ENCODE measurements at regions not wholly inside any gene's neighbourhood (a gene's known extent, or its start where the extent isn't known, plus 50 kb on each side); places are given as distances from the start of the nearest gene placed in this dataset.

DNA sequence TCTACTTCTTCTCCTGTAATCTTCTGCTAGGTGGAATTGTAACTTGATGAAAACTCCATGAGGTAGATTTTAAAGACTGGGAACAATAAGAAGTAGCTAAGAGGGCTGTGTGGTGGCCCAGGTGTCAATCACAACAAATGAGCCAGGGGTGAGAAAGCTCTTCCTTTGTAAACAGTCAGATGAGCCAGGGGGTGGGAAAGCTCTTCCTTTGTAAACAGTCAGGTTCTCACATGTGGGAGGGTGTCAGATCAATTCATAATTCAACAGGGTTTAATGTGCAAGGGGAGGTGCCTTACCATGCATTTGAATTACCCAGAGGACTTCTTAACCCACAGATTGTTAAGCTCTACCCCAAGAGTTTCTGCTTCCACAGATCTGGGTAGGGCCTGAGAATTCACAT, 312.4 kb upstream of the AUTS2 start:
- TF ChIP-seq RAD21 (IDR thresholded peaks at IDR 0.05 in 1 of 2, conservative IDR thresholded peaks at IDR 0.05 in 1 of 2; ENCODE audit: low read depth in 2 of 2, low read length in 2 of 2) (no peak), TEAD4 (IDR thresholded peaks at IDR 0.05; ENCODE audit: low read depth, low read length) (no peak), EP300 (IDR thresholded peaks at IDR 0.05; ENCODE audit: borderline replicate concordance in 1 of 2, low read depth in 2 of 2, low read length in 2 of 2) (no peak), CREB1 (IDR thresholded peaks at IDR 0.05) (no peak), POLR2A (IDR thresholded peaks at IDR 0.05; ENCODE audit: control extremely low read depth in 1 of 2, low read depth in 2 of 2, low read length in 2 of 2) (no peak), CTCF (IDR thresholded peaks at IDR 0.05; ENCODE audit: control extremely low read depth in 1 of 3, insufficient read depth in 1 of 3, low read depth in 1 of 3, low read length in 3 of 3) (no peak), EZH2 (IDR thresholded peaks at IDR 0.05; ENCODE audit: low read depth, low read length, severe bottlenecking) (no peak), CHD2 (IDR thresholded peaks at IDR 0.05; ENCODE audit: low read length) (no peak), ZNF274 (IDR thresholded peaks at IDR 0.05; ENCODE audit: borderline replicate concordance, extremely low read depth, low read length) (no peak), JUND (IDR thresholded peaks at IDR 0.05; ENCODE audit: low read length) (no peak), MAFK (IDR thresholded peaks at IDR 0.05; ENCODE audit: low read depth, low read length) (no peak)

Data from H1 (cell line).